ENCODE measurements at regions not wholly inside any gene's neighbourhood (a gene's known extent, or its start where the extent isn't known, plus 50 kb on each side); places are given as distances from the start of the nearest gene placed in this dataset.

- TF ChIP-seq, protein P1, sequence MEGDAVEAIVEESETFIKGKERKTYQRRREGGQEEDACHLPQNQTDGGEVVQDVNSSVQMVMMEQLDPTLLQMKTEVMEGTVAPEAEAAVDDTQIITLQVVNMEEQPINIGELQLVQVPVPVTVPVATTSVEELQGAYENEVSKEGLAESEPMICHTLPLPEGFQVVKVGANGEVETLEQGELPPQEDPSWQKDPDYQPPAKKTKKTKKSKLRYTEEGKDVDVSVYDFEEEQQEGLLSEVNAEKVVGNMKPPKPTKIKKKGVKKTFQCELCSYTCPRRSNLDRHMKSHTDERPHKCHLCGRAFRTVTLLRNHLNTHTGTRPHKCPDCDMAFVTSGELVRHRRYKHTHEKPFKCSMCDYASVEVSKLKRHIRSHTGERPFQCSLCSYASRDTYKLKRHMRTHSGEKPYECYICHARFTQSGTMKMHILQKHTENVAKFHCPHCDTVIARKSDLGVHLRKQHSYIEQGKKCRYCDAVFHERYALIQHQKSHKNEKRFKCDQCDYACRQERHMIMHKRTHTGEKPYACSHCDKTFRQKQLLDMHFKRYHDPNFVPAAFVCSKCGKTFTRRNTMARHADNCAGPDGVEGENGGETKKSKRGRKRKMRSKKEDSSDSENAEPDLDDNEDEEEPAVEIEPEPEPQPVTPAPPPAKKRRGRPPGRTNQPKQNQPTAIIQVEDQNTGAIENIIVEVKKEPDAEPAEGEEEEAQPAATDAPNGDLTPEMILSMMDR (IDR thresholded peaks at IDR 0.05; ENCODE audit: extremely low read depth in 1 of 2, insufficient read depth in 1 of 2, low read depth in 1 of 2, low read length in 2 of 2) = no peak
- TF ChIP-seq, protein P2, sequence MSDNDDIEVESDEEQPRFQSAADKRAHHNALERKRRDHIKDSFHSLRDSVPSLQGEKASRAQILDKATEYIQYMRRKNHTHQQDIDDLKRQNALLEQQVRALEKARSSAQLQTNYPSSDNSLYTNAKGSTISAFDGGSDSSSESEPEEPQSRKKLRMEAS (IDR thresholded peaks at IDR 0.05; ENCODE audit: insufficient read depth, insufficient read length) = no peak
- TF ChIP-seq POLR2A (IDR thresholded peaks at IDR 0.05; ENCODE audit: low read depth, low read length) = no peak
Observed at GRCh38 chr5:167797933-167798332, 493.5 kb upstream of the WWC1 start.

All from endothelial cell of umbilical vein (primary cell).